B cell (primary cell): ENCODE measurements at regions not wholly inside any gene's neighbourhood (a gene's known extent, or its start where the extent isn't known, plus 50 kb on each side); places are given as distances from the start of the nearest gene placed in this dataset.

Source experiments
- CTCF ChIP-seq: fragments of 200-600 bp; IDR thresholded peaks from one replicate; pipeline ENCODE4 v1.8.0; 2022; ENCODE audit warnings: antibody characterized with exemption, mild to moderate bottlenecking
- EZH2 ChIP-seq: IDR thresholded peaks from 2 replicates; pipeline ENCODE4 v1.6.1; 2012; ENCODE audit warnings: borderline replicate concordance, low read depth, mild to moderate bottlenecking, moderate library complexity, low read length; ENCODE audit not compliant: insufficient read depth, poor library complexity, severe bottlenecking

GRCh38 chr18:2478662-2479061 is 92.6 kb downstream of the METTL4 start:
- TF ChIP-seq CTCF (no peak), EZH2 (no peak)
